Head of caudate nucleus (tissue), 42 donors: ENCODE measurements at regions not wholly inside any gene's neighbourhood (a gene's known extent, or its start where the extent isn't known, plus 50 kb on each side); places are given as distances from the start of the nearest gene placed in this dataset.
"Not testable (repeated sequence)": the region's sequence is repeated elsewhere in the genome, so short reads cannot be mapped to it uniquely, and the experiment has no call there.

ENCODE experiments used
- DNase-seq, 42 donors: peaks; one replicate each; pipeline versions ENCODE4 v3.0.0 to v3.0.0-alpha.2; 2020 to 2021; ENCODE audit warnings: mixed read lengths in 7 of 42
- intact Hi-C: fragments of 100-400 bp; cut with DNase I; formaldehyde crosslinking; loops from one replicate; pipeline ENCODE4 v1.15.0; 2022

DNA sequence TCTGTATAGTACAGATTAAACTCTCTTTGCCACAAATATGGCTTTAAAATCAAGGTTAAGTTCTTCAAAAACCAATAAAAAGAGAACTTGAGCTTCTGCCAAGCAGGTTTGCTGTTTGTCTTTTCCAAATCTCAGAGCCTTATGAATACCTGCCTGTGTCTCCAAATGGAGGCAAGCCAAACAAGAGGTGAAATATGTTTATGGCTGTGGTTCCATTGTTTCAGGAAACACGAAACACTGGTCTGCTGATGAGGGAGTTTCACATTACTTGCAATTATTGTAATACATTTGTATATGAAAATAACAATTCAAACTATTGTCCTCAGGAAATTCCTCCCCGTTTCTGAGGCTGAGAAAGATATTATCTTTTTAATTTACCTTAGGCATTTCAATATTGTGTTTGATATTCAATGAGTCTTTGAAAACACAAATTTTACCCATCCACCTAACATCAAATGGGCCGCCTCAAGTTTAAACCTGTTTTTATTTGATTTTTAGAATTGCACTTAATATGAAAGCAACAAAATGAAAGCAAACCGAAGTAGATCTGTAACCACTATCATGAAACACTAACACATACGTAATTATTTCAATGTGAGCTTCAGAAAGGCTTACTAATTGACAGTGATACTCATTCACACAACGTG, 359.3 kb downstream of the HGF start:
- intact Hi-C loops, result no loop called here
- no peak for DNase-seq

- intact Hi-C loops, result no loop called here
- DNase-seq, result no peak
Observed at GRCh38 chr7:81408728-81409127, 361.1 kb downstream of the HGF start.

GRCh38 chr7:81407094-81407493, 362.8 kb downstream of the HGF start:
- intact Hi-C loops, result no loop called here
- DNase-seq, result no peak

DNA sequence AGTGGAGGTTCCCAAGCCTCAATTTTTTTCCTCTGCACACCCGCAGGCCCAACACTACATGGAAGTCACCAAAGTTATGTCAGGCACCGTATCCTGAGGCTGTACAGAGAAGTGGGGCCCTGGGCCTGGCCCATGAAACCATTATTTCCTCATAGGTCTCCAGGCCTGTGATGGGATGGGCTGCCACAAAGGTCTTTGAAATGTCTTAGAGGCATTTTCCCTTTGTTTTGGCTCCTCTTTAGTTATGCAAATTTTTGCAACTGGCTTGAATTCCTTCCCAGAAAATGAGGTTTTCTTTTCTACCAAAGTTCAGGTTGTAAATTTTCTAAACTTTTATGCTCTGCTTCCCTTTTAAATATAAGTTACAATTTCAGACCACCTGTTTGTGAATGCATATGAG, 365.2 kb downstream of the HGF start:
- intact Hi-C loops, result no loop called here
- DNase-seq, result no peak

DNA sequence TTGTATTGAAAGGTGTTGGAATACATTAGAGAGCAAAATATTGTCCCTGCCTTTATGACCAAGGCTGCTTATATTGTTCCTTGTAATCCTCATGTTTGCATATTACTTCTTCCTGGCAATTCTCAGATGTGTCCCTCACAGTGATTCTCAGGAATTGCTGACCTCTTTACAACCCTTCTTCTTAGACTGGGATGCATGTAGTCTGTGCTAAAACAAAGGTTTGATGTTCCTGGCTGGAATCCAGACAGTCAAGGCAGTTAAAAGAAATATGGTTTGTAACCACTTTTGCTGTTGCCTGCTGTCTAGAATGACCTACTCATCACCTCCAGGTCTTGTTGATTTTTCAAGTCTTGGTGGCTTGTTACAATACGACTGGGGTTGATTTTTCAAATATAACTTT, 367.6 kb downstream of the HGF start:
- DNase-seq, result no peak
- intact Hi-C loops, result no loop called here

GRCh38 chr7:81399471-81399870, 370.4 kb downstream of the HGF start:
- no peak for DNase-seq
- intact Hi-C loops, result no loop called here

GRCh38 chr7:81394029-81394428, 375.8 kb downstream of the HGF start:
- DNase-seq, result no peak
- intact Hi-C loops, result no loop called here

GRCh38 chr7:81393018-81393417, 376.8 kb downstream of the HGF start:
- intact Hi-C loops, result no loop called here
- DNase-seq, result no peak

GRCh38 chr7:81385370-81385769, 384.5 kb downstream of the HGF start:
- DNase-seq, result no peak
- intact Hi-C loops, result no loop called here

DNA sequence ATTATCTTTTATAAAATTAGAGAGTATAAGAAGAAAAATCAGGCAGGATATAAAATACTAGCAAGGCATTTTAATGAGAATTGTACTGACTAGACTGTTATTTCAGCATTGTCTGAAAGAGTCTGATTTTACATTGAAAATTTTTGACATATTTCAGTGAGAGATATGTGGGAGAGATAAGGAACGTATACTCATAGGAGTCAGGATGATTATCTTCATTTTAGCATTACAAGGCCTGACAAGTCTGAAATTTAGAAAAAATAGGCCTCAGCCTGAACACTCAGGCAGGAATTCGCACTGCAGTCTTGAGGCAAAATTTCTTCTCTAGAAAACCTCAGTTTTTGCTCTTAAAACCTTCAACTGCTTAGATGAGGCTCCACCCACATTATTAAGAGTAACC, 386.0 kb downstream of the HGF start:
- intact Hi-C loops, result no loop called here
- no peak for DNase-seq

GRCh38 chr7:81374641-81375040, 395.2 kb downstream of the HGF start:
- DNase-seq, intact Hi-C loops: not testable (repeated sequence)

DNA sequence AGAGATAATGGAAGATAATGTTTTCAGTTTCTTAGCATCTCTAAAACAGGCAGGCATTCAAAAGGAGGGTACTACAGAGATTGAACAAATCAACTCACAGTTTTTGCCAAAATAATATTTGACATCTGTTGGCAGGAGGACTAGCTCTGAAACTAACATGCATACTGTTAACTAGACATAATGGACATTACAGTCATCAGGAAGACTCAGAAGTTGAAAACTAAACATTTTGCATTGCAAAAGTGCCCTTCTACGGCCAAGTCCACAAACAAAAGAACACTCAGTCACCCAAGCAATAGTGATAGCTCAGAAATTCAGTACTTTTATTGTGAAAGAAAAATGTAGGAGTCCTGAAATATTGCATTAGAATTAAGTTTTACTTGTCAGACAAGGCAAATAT, 399.0 kb downstream of the HGF start:
- intact Hi-C loops, result no loop called here
- DNase-seq, result no peak

- DNase-seq, result no peak
- intact Hi-C loops, result no loop called here
Observed at GRCh38 chr7:81367326-81367931, 402.4 kb downstream of the HGF start.

DNA sequence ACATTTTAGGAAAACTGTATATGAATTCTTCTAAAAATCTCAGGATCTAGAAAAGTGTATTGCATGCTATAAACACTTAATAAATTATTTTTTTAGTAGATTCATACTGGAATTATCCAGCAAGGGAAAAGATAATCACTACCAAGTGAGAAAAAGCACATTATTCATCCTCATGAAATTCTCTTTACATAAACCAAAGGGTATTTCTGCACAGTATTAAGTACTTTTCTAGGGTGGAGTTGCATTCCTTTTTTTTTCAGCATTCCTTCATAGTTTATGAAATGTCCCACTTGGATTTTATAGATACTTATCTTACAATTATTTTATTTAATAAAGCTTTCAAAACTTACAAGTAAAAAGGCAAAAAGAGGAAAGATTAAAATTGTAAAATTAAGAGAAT, 403.3 kb downstream of the HGF start:
- intact Hi-C loops, result no loop called here
- no peak for DNase-seq

DNA sequence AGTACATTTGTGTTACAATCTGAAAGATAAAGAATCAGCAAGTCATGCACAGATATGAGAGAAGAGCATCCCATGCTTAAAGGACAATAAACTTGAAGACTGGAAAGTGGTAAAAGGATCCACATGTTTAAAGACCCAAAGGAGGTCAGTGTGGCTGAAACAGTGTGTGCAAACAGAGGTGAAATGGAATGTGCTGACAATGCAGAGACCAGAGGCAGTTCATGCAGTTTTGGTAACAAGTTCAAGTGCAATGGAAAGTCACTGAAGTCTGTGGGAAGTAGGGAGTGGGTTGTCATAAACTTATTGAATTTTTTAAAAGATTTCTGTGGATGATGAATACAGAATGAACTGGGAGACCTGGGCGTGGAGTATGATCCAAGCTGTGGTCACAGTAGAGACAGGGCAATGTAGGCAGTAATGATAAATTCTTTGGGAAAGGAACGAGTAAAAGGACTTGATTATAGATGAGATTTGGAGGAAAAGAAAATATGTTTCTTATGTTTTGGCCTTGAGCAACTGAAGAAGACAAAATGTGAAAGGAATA, 408.0 kb downstream of the HGF start:
- DNase-seq, result no peak
- intact Hi-C loops, result no loop called here

DNA sequence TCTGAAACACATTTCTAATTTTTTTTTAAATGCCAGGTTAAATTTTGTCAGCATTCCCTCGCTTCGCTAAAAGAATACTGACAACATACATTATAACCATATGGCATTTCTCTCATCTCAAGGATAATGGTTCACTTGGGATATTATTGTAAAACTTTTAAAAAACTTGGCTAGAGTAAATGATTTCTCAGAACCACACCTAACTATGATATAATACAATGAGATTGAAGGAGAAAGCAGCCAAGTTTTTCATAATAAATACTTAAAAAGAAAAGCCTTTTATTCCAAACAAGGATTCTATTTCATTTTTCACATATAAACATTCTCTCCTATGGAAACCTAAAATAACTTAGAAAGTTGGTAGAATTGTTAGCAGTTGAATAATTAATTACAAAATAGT, 413.9 kb downstream of the HGF start:
- DNase-seq, result no peak
- intact Hi-C loops, result no loop called here

DNA sequence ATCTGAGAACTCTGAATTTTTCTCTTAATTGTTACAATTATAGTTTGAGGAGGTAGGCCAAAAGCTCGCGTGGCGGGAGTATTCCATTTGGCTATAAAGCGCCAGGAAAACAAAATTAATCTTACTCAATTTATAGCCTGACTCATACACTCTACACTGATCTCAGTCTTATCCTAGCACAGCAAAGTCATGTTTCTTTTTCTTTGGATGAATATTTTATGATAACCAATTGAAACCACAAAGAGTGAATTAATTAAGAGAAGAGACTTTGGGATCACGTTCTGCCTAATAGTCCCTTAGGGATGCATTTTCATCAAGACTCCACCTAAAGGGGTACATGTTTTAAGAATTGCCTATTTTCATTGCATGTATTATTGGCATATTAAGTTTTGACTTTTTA, 420.8 kb downstream of the HGF start:
- DNase-seq, result no peak
- intact Hi-C loops, result no loop called here

- no peak for DNase-seq
- intact Hi-C loops, result no loop called here
Observed at GRCh38 chr7:81339946-81340345, 421.1 kb upstream of the SEMA3C start.

DNA sequence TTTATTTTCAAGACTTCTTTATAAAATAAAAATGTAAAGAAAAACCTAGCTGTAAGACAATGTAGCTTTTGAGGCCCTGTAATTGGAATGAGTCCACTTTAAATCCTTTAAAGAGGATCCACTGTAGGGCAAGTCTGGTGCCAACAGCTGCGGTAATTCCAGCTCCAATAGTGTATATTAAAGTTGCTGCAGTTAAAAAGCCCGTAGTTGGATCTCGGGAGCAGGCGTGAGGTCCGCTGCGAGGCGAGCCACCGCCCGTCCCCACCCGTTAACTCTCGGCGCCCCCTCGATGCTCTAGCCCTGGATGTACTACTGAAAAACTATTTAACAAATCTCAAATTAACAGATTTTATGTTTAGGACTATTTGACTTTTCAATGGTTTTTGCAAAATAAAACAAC, 414.7 kb upstream of the SEMA3C start:
- intact Hi-C loops, result no loop called here
- no peak for DNase-seq

DNA sequence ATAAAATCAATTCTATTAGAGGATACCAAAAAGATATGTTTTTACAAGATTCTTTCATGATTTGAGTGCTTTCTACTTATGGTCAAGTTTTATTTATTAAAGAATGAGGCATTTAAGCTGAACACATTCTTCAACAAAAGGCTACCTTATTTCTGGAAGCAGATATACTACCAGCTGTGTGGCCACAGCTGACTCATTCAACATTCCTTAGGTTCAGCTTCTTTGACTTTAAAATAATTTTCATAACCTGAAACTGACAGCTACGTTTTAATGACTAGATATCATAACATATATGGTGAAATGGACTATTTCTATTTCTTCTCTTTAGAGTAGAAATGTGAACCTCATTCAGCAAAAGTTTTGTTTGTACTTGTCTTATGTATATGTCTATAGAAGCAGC, 414.2 kb upstream of the SEMA3C start:
- no peak for DNase-seq
- intact Hi-C loops, result no loop called here
